ENCODE measurements at regions not wholly inside any gene's neighbourhood (a gene's known extent, or its start where the extent isn't known, plus 50 kb on each side); places are given as distances from the start of the nearest gene placed in this dataset.
A peak's percentile ranks its signal among the peaks of the same experiment; 100 is the strongest.

DNA sequence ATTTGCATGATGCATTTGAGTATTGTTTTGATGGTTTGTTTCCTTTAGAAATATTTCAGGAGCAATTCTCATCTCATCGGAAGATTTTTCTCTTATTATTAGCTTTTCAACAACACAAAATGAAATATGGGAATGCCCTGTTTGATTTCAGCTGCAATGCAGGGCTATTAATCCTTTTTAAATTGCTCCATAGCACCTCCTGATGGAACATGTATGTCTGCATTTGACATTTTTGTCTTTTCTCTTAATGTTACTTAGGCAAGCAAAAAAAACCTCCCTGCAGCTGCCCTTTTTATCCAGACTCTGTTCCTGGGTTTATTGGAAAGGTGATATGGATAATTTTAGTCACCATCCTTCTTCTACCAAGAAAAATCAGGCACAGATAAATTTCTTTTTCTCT lies 895.8 kb downstream of the RPS29 start:
- Histone ChIP-seq H2BK5ac (ENCODE audit: insufficient read length, low read length) (no peak overlapping the region), H4K5ac (ENCODE audit: insufficient read length, low read depth, low read length) (no peak overlapping the region), H4K8ac (replicated peaks; ENCODE audit: insufficient read length, low read depth, low read length) (no peak overlapping the region), H3K27me3 (ENCODE audit: insufficient read depth, low read length) (no peaks in the 10 kb centered on the region), H2BK15ac (ENCODE audit: low read depth, low read length) (no peak overlapping the region), H4K91ac (ENCODE audit: insufficient read length, low read depth, low read length) (no peak overlapping the region), H3K27ac (ENCODE audit: insufficient read length, low read depth, low read length) (no peak overlapping the region), H3K79me2 (ENCODE audit: insufficient read depth, low read length) (no peaks in the 10 kb centered on the region), H3T11ph (ENCODE audit: low read length) (no peak overlapping the region), H2BK120ac (ENCODE audit: low read depth, low read length, poor library complexity, severe bottlenecking) (no peak overlapping the region), H3K18ac (ENCODE audit: insufficient read length, low read depth, low read length) (no peak overlapping the region), H2AFZ (ENCODE audit: low read length) (no peak overlapping the region), H2AK5ac (ENCODE audit: insufficient read length, low read length) (no peak overlapping the region), H3K9me3 (ENCODE audit: control insufficient read depth, low read depth, low read length) (no peaks in the 10 kb centered on the region), H4K20me1 (ENCODE audit: control insufficient read depth, insufficient read depth, insufficient read length) (no peaks in the 10 kb centered on the region), H3K4me1 (ENCODE audit: insufficient read depth, low read length) (no peaks in the 10 kb centered on the region), H3K4me2 (ENCODE audit: insufficient read depth, insufficient read length, low read length) (no peak overlapping the region), H3K56ac (ENCODE audit: insufficient read length, low read depth, low read length) (no peak overlapping the region), H3K4ac (ENCODE audit: low read depth, low read length) (no peak overlapping the region), H3K23me2 (ENCODE audit: insufficient read length, low read depth, low read length, poor library complexity, severe bottlenecking) (no peaks in the 10 kb centered on the region), H3K23ac (ENCODE audit: insufficient read length, low read depth, low read length) (no peak overlapping the region), H2BK12ac (ENCODE audit: insufficient read length, low read depth, low read length) (no peak overlapping the region), H3K14ac (ENCODE audit: insufficient read depth, low read length) (no peak overlapping the region), H3K79me1 (ENCODE audit: insufficient read depth, low read depth, low read length, poor library complexity, severe bottlenecking) (no peaks in the 10 kb centered on the region), H3K9ac (ENCODE audit: extremely low read depth, insufficient read length, low read length) (no peak overlapping the region), H2BK20ac (ENCODE audit: low read depth, low read length, poor library complexity, severe bottlenecking) (no peak overlapping the region)
- H3K27me3 Mint-ChIP-seq (ENCODE audit: low read depth) = no peaks in the 10 kb centered on the region
- WGBS (ENCODE audit: extremely low coverage, insufficient read length, low lambda C conversion rate) = no CpG with 5 or more reads among the region's 1 CpG
- H3K4me3 Mint-ChIP-seq = no peak overlapping the region
- H3K4me1 Mint-ChIP-seq = 0 out of 4 replicates have a peak, but pooled peaks cover 0 to 3% of the 10 kb centered on the region in 2 experiments
- H3K9me3 Mint-ChIP-seq = no peaks in the 10 kb centered on the region
- no peak for DNase-seq
- no peak overlapping the region for H3K27ac Mint-ChIP-seq
- no peaks in the 10 kb centered on the region for H3K36me3 Mint-ChIP-seq (ENCODE audit: insufficient read depth in 1 of 3, low read depth in 3 of 3)
- TF ChIP-seq, protein P1, sequence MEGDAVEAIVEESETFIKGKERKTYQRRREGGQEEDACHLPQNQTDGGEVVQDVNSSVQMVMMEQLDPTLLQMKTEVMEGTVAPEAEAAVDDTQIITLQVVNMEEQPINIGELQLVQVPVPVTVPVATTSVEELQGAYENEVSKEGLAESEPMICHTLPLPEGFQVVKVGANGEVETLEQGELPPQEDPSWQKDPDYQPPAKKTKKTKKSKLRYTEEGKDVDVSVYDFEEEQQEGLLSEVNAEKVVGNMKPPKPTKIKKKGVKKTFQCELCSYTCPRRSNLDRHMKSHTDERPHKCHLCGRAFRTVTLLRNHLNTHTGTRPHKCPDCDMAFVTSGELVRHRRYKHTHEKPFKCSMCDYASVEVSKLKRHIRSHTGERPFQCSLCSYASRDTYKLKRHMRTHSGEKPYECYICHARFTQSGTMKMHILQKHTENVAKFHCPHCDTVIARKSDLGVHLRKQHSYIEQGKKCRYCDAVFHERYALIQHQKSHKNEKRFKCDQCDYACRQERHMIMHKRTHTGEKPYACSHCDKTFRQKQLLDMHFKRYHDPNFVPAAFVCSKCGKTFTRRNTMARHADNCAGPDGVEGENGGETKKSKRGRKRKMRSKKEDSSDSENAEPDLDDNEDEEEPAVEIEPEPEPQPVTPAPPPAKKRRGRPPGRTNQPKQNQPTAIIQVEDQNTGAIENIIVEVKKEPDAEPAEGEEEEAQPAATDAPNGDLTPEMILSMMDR (conservative IDR thresholded peaks at IDR 0.05) = peak; percentile 60

Data from H9 (cell line).